HEK293T (cell line): ENCODE measurements at regions not wholly inside any gene's neighbourhood (a gene's known extent, or its start where the extent isn't known, plus 50 kb on each side); places are given as distances from the start of the nearest gene placed in this dataset.
A peak's percentile ranks its signal among the peaks of the same experiment; 100 is the strongest.

Source experiments
- CTCF ChIA-PET: fragments of 350-600 bp; formaldehyde crosslinking; extraction: SDS; loops from one replicate; lab custom pipeline; 2021; ENCODE audit warnings: antibody characterized with exemption, inconsistent platforms; lab: Yijun Ruan, JAX
- POLR2A ChIA-PET: fragments of 350-600 bp; formaldehyde crosslinking; extraction: SDS; loops from one replicate; lab custom pipeline; 2020; ENCODE audit warnings: antibody characterized with exemption, inconsistent platforms; lab: Yijun Ruan, JAX
- DNase-seq: peaks from one replicate; pipeline ENCODE4 v3.0.0; 2012; ENCODE audit warnings: mixed read lengths; ENCODE audit errors: extremely low spot score
- ARNT ChIP-seq: fragments of 450-650 bp; IDR thresholded peaks from 2 replicates; pipeline ENCODE4 v1.6.1; 2017; ENCODE audit warnings: mild to moderate bottlenecking
- BHLHE40 ChIP-seq: fragments of 450-650 bp; IDR thresholded peaks from 2 replicates; pipeline ENCODE4 v1.6.1; 2016; ENCODE audit warnings: mild to moderate bottlenecking, moderate library complexity, borderline replicate concordance
- CTBP1 ChIP-seq: fragments of 450-650 bp; IDR thresholded peaks from 2 replicates; pipeline ENCODE4 v1.6.1; 2016; ENCODE audit warnings: borderline replicate concordance
- ELF4 ChIP-seq: fragments of 450-650 bp; IDR thresholded peaks from 2 replicates; pipeline ENCODE4 v1.6.1; 2017; ENCODE audit warnings: antibody characterized with exemption
- FOXA1 ChIP-seq: fragments of 450-650 bp; IDR thresholded peaks from 2 replicates; pipeline ENCODE4 v1.6.1; 2016; ENCODE audit warnings: mild to moderate bottlenecking
- FOXK2 ChIP-seq: fragments of 450-650 bp; IDR thresholded peaks from 2 replicates; pipeline ENCODE4 v1.6.1; 2016; ENCODE audit warnings: mild to moderate bottlenecking
- FOXM1 ChIP-seq: fragments of 450-650 bp; IDR thresholded peaks from 2 replicates; pipeline ENCODE4 v1.6.1; 2017; ENCODE audit warnings: mild to moderate bottlenecking, borderline replicate concordance
- HDGF ChIP-seq: fragments of 450-650 bp; IDR thresholded peaks from 2 replicates; pipeline ENCODE4 v1.6.1; 2017; ENCODE audit warnings: antibody characterized with exemption, borderline replicate concordance
- L3MBTL2 ChIP-seq: fragments of 450-650 bp; conservative IDR thresholded peaks from 2 replicates; pipeline ENCODE4 v1.6.1; 2016; ENCODE audit warnings: mild to moderate bottlenecking
- LEF1 ChIP-seq: fragments of 450-650 bp; IDR thresholded peaks from 2 replicates; pipeline ENCODE4 v1.6.1; 2017; ENCODE audit warnings: mild to moderate bottlenecking, borderline replicate concordance
- NFRKB ChIP-seq: fragments of 450-650 bp; IDR thresholded peaks from 2 replicates; pipeline ENCODE4 v1.6.1; 2016; ENCODE audit warnings: mild to moderate bottlenecking, moderate library complexity
- PKNOX1 ChIP-seq: fragments of 450-650 bp; IDR thresholded peaks from 2 replicates; pipeline ENCODE4 v1.6.1; 2016
- SP1 ChIP-seq: fragments of 450-650 bp; IDR thresholded peaks from 2 replicates; pipeline ENCODE4 v1.6.1; 2017
- SUZ12 ChIP-seq: fragments of 450-650 bp; IDR thresholded peaks from 2 replicates; pipeline ENCODE4 v1.6.1; 2016; ENCODE audit warnings: mild to moderate bottlenecking
- TARDBP ChIP-seq: fragments of 450-650 bp; IDR thresholded peaks from 2 replicates; pipeline ENCODE4 v1.6.1; 2016
- ZNF384 ChIP-seq: fragments of 450-650 bp; IDR thresholded peaks from 2 replicates; pipeline ENCODE4 v1.6.1; 2016

GRCh38 chr15:95451938-95452337 is 878.6 kb upstream of the NR2F2 start:
- CTCF ChIA-PET = no interaction called here

GRCh38 chr15:95454403-95455262 is 875.9 kb upstream of the NR2F2 start:
- DNase-seq = no peak
- POLR2A ChIA-PET = interaction anchor here (0.6 to 0.8 kb wide), 3 partner anchors 16 to 37 kb away, joined by 3 read pairs; no protein-coding TSS in a partner anchor
- CTCF ChIA-PET = interaction anchor here (0.9 kb wide), 1 partner anchor 19 kb away, joined by 3 read pairs; no protein-coding TSS in a partner anchor
- TF ChIP-seq NFRKB = no peak
- no peak for TF ChIP-seq TARDBP
- no peak for TF ChIP-seq SUZ12
- TF ChIP-seq FOXM1 = no peak
- no peak for TF ChIP-seq HDGF
- no peak for TF ChIP-seq CTBP1

More at GRCh38 chr15:95451938-95452337, 878.6 kb upstream of the NR2F2 start:
- POLR2A ChIA-PET = no interaction called here
- DNase-seq = no peak
- no peak for TF ChIP-seq TARDBP
- TF ChIP-seq ARNT = no peak
- TF ChIP-seq PKNOX1 = no peak
- no peak for TF ChIP-seq CTBP1
- no peak for TF ChIP-seq HDGF
- TF ChIP-seq BHLHE40 = no peak
- no peak for TF ChIP-seq NFRKB
- TF ChIP-seq L3MBTL2 = no peak
- TF ChIP-seq FOXK2 = no peak
- no peak for TF ChIP-seq LEF1

- no peak for TF ChIP-seq PKNOX1
- TF ChIP-seq ARNT = no peak
- TF ChIP-seq SP1 = no peak
- TF ChIP-seq TARDBP = no peak
- TF ChIP-seq FOXA1 = no peak
- TF ChIP-seq HDGF = no peak
- no peak for TF ChIP-seq ELF4
- no peak for TF ChIP-seq L3MBTL2
- no peak for TF ChIP-seq LEF1
- no peak for TF ChIP-seq CTBP1
- no peak for TF ChIP-seq NFRKB
- no peak for TF ChIP-seq ZNF384
- no peak for TF ChIP-seq FOXM1
- DNase-seq = no peak
- CTCF ChIA-PET = no interaction called here
- POLR2A ChIA-PET = no interaction called here
Observed at GRCh38 chr15:95457520-95457919, 873.0 kb upstream of the NR2F2 start.

GRCh38 chr15:95458721-95459120 is 871.8 kb upstream of the NR2F2 start:
- CTCF ChIA-PET = no interaction called here
- TF ChIP-seq NFRKB = no peak
- TF ChIP-seq L3MBTL2 = no peak
- no peak for TF ChIP-seq TARDBP
- TF ChIP-seq FOXA1 = no peak
- no peak for TF ChIP-seq FOXM1
- POLR2A ChIA-PET = no interaction called here
- DNase-seq = no peak

- no peak for DNase-seq
- TF ChIP-seq PKNOX1 = no peak
- no peak for TF ChIP-seq SP1
- no peak for TF ChIP-seq FOXA1
- no peak for TF ChIP-seq FOXK2
- no peak for TF ChIP-seq L3MBTL2
- TF ChIP-seq CTBP1 = no peak
- TF ChIP-seq TARDBP = no peak
- TF ChIP-seq BHLHE40 = no peak
- no peak for TF ChIP-seq SUZ12
- TF ChIP-seq ELF4 = no peak
- CTCF ChIA-PET = no interaction called here
- POLR2A ChIA-PET = no interaction called here
Observed at GRCh38 chr15:95459273-95459672, 871.2 kb upstream of the NR2F2 start.

GRCh38 chr15:95464509-95464908 is 866.0 kb upstream of the NR2F2 start:
- DNase-seq = no peak
- no peak for TF ChIP-seq ELF4
- no peak for TF ChIP-seq NFRKB
- TF ChIP-seq PKNOX1 = peak; percentile 20; the same call in 1 of the 2 replicates
- ChIA-PET CTCF (interaction anchor here (1.4 kb wide), 1 partner anchor 11 kb away, joined by 3 read pairs; no protein-coding TSS in a partner anchor), POLR2A (no interaction called here)
